GM12878 (cell line): ENCODE measurements at regions not wholly inside any gene's neighbourhood (a gene's known extent, or its start where the extent isn't known, plus 50 kb on each side); places are given as distances from the start of the nearest gene placed in this dataset.

Experiments used
- ATAC-seq: fragments of 200-7000 bp; cut with Tn5 transposase; 3 replicates; pipeline ENCODE4 v1.9.1; 2020; ENCODE audit warnings: mild to moderate bottlenecking, moderate library complexity
- BruUV-seq: library from RNA; stranded (reverse); fragments of 400-500 nt; replicated peaks from 2 replicates; lab custom pipeline; 2021; lab: Mats Ljungman, UMichigan
- CTCF ChIA-PET: fragments of 300-600 bp; sonication (Branson Sonifier 250); formaldehyde crosslinking; extraction: SDS; loops from one replicate; lab custom pipeline; 2021; ENCODE audit warnings: inconsistent platforms; lab: Yijun Ruan, JAX
- POLR2A ChIA-PET: fragments of 350-600 bp; formaldehyde crosslinking; extraction: SDS; loops from one replicate; lab custom pipeline; 2021; ENCODE audit warnings: inconsistent platforms; lab: Charles Lee
- RAD21 ChIA-PET: fragments of 300-600 bp; sonication (Branson Sonifier 250); formaldehyde crosslinking; loops from one replicate; lab custom pipeline; 2023; ENCODE audit warnings: antibody characterized with exemption; ENCODE audit not compliant: unreplicated experiment; lab: Charles Lee
- SMC1A ChIA-PET: fragments of 300-600 bp; sonication (Branson Sonifier 250); formaldehyde crosslinking; loops from one replicate; lab custom pipeline; 2023; ENCODE audit not compliant: unreplicated experiment, uncharacterized antibody; lab: Charles Lee
- DNase-seq: peaks from one replicate; pipeline ENCODE4 v3.0.0-alpha.2; 2011; ENCODE audit warnings: low read depth, low spot score
- FAIRE-seq: peaks from 3 replicates; lab custom pipeline; 2011; peaks lifted over from hg19 to GRCh38; lab: Jason Lieb, UNC
- H2AFZ ChIP-seq: 2 replicates; pipeline ENCODE4 v1.6.0; 2011; ENCODE audit warnings: low read depth, low read length, control low read depth; ENCODE audit not compliant: control insufficient read depth
- H3K27ac ChIP-seq: 2 replicates; pipeline ENCODE4 v1.5.1; 2011; ENCODE audit warnings: control low read depth; ENCODE audit not compliant: control insufficient read depth, insufficient read depth
- H3K27me3 ChIP-seq, 2 experiments: replicated peaks in 1 of 2; 2 replicates each; pipeline versions ENCODE4 v1.6.0 to v1.6.1; 2011; ENCODE audit warnings: low read length in 1 of 2; ENCODE audit not compliant: control insufficient read depth in 2 of 2, insufficient read depth in 2 of 2
- H3K36me3 ChIP-seq, 2 experiments: 2 replicates each; pipeline ENCODE4 v1.5.1; 2011; ENCODE audit warnings: low read length in 1 of 2; ENCODE audit not compliant: control insufficient read depth in 2 of 2, insufficient read depth in 2 of 2
- H3K4me1 ChIP-seq: 2 replicates; pipeline ENCODE4 v1.6.1; 2011; ENCODE audit warnings: mild to moderate bottlenecking, low read length, moderate library complexity, mixed read lengths; ENCODE audit not compliant: control insufficient read depth, insufficient read depth
- H3K4me2 ChIP-seq: 2 replicates; pipeline ENCODE4 v1.6.0; 2011; ENCODE audit warnings: control low read depth; ENCODE audit not compliant: control insufficient read depth, insufficient read depth
- H3K4me3 ChIP-seq: fragments of 200-600 bp; sonication (generic); 2 replicates; pipeline ENCODE4 v1.5.1; 2016
- H3K79me2 ChIP-seq: 2 replicates; pipeline ENCODE4 v1.6.0; 2011; ENCODE audit warnings: low read length; ENCODE audit not compliant: control insufficient read depth, insufficient read depth
- H3K9ac ChIP-seq: 2 replicates; pipeline ENCODE4 v1.8.0; 2011; ENCODE audit warnings: low read length, control low read depth, mixed read lengths; ENCODE audit not compliant: control insufficient read depth, insufficient read depth
- H3K9me3 ChIP-seq: replicated peaks from 3 replicates; pipeline ENCODE4 v1.5.1; 2011; ENCODE audit warnings: mild to moderate bottlenecking, low read length; ENCODE audit not compliant: control insufficient read depth, insufficient read depth
- H4K20me1 ChIP-seq: 2 replicates; pipeline ENCODE4 v1.6.0; 2011; ENCODE audit not compliant: control insufficient read depth, insufficient read depth
- ATF3 ChIP-seq: IDR thresholded peaks from 2 replicates; pipeline ENCODE4 v1.6.1; 2011; ENCODE audit warnings: low read depth, mild to moderate bottlenecking, low read length, moderate library complexity, borderline replicate concordance; ENCODE audit errors: extremely low read depth
- ATF7 ChIP-seq: fragments of 450-650 bp; IDR thresholded peaks from 2 replicates; pipeline ENCODE4 v1.6.1; 2016; ENCODE audit warnings: low read depth, mild to moderate bottlenecking
- ELK1 ChIP-seq: IDR thresholded peaks from 2 replicates; pipeline ENCODE4 v1.6.1; 2012; ENCODE audit warnings: low read depth, low read length, improper control_type of control experiment
- FOXM1 ChIP-seq: IDR thresholded peaks from 2 replicates; pipeline ENCODE4 v1.6.1; 2012; ENCODE audit warnings: low read depth, mild to moderate bottlenecking, inconsistent platforms, low read length, moderate library complexity
- GATAD2B ChIP-seq: fragments of 450-650 bp; conservative IDR thresholded peaks from 2 replicates; pipeline ENCODE4 v1.6.1; 2017; ENCODE audit warnings: low read depth, mild to moderate bottlenecking, moderate library complexity
- IRF3 ChIP-seq: fragments of 450-650 bp; IDR thresholded peaks from 2 replicates; pipeline ENCODE4 v1.6.1; 2014; ENCODE audit warnings: mild to moderate bottlenecking
- MAX ChIP-seq: IDR thresholded peaks from 2 replicates; pipeline ENCODE4 v1.6.1; 2012; ENCODE audit warnings: low read depth, low read length, improper control_type of control experiment
- MYB ChIP-seq: fragments of 150-350 bp; IDR thresholded peaks from 2 replicates; pipeline ENCODE4 v1.6.1; 2014; ENCODE audit warnings: mild to moderate bottlenecking, low read depth, low read length, borderline replicate concordance
- PAX8 ChIP-seq: fragments of 450-650 bp; IDR thresholded peaks from 2 replicates; pipeline ENCODE4 v1.6.1; 2017; ENCODE audit warnings: mild to moderate bottlenecking, moderate library complexity
- SKIL ChIP-seq: fragments of 450-650 bp; IDR thresholded peaks from 2 replicates; pipeline ENCODE4 v1.6.1; 2017; ENCODE audit warnings: mild to moderate bottlenecking, low read depth, inconsistent platforms; ENCODE audit not compliant: poor library complexity, severe bottlenecking
- ZBED1 ChIP-seq: IDR thresholded peaks from 2 replicates; pipeline ENCODE4 v1.6.1; 2016; ENCODE audit warnings: borderline replicate concordance
- ZNF384 ChIP-seq: IDR thresholded peaks from 2 replicates; pipeline ENCODE4 v1.6.1; 2012; ENCODE audit warnings: low read depth, mild to moderate bottlenecking, low read length, improper control_type of control experiment, borderline replicate concordance
- ZNF592 ChIP-seq: fragments of 450-650 bp; IDR thresholded peaks from 2 replicates; pipeline ENCODE4 v1.6.1; 2017; ENCODE audit warnings: mild to moderate bottlenecking, moderate library complexity
- ZSCAN29 ChIP-seq: fragments of 450-650 bp; IDR thresholded peaks from 2 replicates; pipeline ENCODE4 v1.6.1; 2017; ENCODE audit warnings: mild to moderate bottlenecking, moderate library complexity
- WGBS: methylation state at CpG from one replicate; pipeline ENCODE4 v1.1.6; 2016; ENCODE audit warnings: low lambda C conversion rate; ENCODE audit not compliant: insufficient replicate concordance, insufficient coverage; ENCODE audit errors: missing lambda C conversion rate; 5-methylcytosine and 5-hydroxymethylcytosine counted together
- in situ Hi-C: fragments of 300-500 bp; cut with MboI; formaldehyde crosslinking; loops from 9 replicates; pipeline ENCODE4 v1.14.3; 2018; ENCODE audit warnings: mixed read lengths
- intact Hi-C: fragments of 100-400 bp; cut with micrococcal nuclease; formaldehyde crosslinking; loops from one replicate; pipeline ENCODE4 v1.14.2; 2022; ENCODE audit not compliant: unreplicated experiment

- TF ChIP-seq ELK1 (no peak), ZSCAN29 (no peak), ATF7 (no peak), ZNF384 (no peak), PAX8 (no peak), SKIL (no peak)
Measured at GRCh38 chr12:33825986-33826602, 196.2 kb upstream of the ALG10 start (continued).

GRCh38 chr12:33828326-33828725, 194.0 kb upstream of the ALG10 start:
- Histone ChIP-seq H3K4me1 (no peaks in the 10 kb centered on the region), H3K79me2 (no peaks in the 10 kb centered on the region), H3K27ac (no peak overlapping the region), H3K27me3 (no peaks in the 10 kb centered on the region), H3K4me3 (no peak overlapping the region), H4K20me1 (no peaks in the 10 kb centered on the region), H3K9ac (no peak overlapping the region), H3K9me3 (no peaks in the 10 kb centered on the region), H2AFZ (no peak overlapping the region), H3K4me2 (no peak overlapping the region), H3K36me3 (no peaks in the 10 kb centered on the region)
- ChIA-PET CTCF (no interaction called here), SMC1A (no interaction called here), POLR2A (no interaction called here), RAD21 (no interaction called here)
- WGBS: 6% methylated on average over 1 of the region's 1 CpG
- BruUV-seq: no TSS peak
- DNase-seq (no peak), FAIRE-seq (no peak), ATAC-seq (no peak)
- in situ Hi-C loops (no loop called here), intact Hi-C loops (no loop called here)
- TF ChIP-seq GATAD2B (no peak), ATF3 (no peak), MAX (no peak), ZNF592 (no peak), ZBED1 (no peak), MYB (no peak), FOXM1 (no peak), IRF3 (no peak)
